NOMO-1 (cell line): ENCODE measurements at regions not wholly inside any gene's neighbourhood (a gene's known extent, or its start where the extent isn't known, plus 50 kb on each side); places are given as distances from the start of the nearest gene placed in this dataset.
"Not testable (repeated sequence)": the region's sequence is repeated elsewhere in the genome, so short reads cannot be mapped to it uniquely, and the experiment has no call there.

Source experiments
- DNase-seq, 2 experiments: peaks; one replicate each; lab custom pipeline; 2025; ENCODE audit not compliant: unreplicated experiment in 2 of 2; lab: John Stamatoyannopoulos, UW

DNA sequence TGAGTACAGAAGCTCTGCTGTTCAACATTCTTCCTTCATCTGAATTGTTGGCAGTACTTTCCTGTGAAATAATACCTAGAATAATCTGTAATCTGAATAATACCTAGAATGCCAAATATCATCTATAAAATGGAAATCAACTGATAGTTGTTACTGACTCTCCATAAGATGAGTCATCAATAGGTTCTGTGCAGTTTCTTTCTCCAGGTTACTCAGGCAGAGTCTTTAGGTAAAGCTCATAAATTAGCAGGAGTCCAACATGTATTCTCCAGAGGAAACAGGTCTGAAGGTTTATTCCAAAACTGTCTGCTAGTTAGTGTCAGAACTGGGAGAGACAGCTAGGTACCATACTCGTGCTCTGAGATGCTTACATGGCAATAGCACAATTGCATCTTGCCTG is 282.0 kb upstream of the MAP2 start:
- DNase-seq, result no peak

DNA sequence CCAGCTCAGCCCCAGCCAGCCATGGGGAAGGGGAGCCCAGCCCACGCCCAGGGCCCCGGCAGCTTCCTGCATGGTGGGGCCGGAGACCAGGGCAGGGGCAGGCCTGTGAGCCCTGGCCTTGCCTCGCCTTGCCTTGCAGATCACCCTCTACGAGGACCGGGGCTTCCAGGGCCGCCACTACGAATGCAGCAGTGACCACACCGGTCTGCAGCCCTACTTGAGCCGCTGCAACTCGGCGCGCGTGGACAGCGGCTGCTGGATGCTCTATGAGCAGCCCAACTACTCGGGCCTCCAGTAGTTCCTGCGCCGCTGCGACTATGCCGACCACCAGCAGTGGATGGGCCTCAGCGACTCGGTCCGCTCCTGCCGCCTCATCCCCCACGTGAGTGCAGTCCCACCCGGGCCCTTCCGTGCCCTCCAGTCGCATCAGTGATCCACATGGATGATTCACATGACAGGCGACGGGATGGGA is 278.6 kb upstream of the MAP2 start:
- not testable (repeated sequence) for DNase-seq

DNA sequence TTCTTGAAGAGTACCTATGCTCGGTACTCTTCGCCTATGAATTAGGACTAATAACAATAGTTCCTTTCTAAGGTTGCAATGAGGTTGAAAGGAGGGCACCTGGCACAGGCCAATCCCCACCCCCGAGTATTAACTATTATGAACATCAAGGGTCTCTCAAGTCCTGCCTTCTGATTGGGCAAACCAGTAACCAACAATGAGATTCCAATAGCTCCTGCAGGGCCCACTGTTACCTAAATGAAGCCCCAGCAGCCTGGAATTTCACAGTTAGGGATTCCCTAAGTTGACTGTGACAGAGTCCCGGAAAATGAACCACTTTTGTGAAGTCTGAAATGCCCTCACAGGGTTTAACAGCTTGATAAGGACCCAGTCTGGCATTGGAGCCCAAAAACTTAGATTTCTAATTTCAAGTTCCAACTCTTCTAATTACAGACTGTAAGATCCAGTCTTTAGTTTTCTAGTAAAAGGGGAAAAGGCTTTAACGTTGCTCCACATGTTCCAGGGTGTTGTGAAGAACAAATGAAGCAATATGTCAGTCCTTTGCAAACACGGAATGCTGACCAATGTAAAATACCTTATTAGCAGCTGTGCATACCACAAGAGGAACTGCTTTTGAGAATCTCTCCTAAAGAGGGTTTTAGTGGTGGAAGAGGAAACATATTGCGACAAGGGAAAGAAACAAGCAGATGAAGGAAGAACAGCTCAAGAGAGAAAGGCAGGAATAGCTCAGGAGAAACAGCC is 277.7 kb upstream of the MAP2 start:
- peak; percentile 25 to 69 for DNase-seq

DNA sequence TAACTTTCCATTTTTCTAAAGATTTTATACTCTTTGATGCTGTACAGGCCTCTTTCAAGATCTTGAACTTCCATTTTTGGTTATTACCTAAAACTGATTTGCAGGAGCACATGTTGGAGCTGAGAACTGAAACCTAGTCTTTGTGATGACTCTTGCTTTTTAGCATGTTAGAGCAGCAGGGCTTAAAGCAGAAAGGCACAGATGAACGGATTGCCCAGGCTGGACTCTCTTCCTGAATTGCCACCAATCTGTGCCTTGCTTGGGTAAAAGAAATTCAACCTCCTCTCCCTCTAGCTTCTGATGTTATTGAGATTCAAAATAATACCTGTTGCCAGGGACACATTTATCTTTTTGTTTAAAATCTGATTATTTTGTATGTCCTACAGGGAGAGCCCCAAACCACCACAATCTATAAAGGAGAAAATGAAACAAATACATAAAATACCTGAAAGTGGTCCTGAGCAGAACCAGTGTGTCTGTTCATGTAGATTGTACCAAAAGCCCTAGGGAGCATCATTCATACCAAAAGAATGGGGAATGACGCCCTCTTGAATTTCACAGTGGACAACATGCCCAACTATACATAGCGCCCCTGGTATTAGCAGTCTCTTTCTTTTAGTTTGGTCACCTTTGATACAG is 277.0 kb upstream of the MAP2 start:
- peak in 1 of 2 experiments; percentile 38 for DNase-seq

DNA sequence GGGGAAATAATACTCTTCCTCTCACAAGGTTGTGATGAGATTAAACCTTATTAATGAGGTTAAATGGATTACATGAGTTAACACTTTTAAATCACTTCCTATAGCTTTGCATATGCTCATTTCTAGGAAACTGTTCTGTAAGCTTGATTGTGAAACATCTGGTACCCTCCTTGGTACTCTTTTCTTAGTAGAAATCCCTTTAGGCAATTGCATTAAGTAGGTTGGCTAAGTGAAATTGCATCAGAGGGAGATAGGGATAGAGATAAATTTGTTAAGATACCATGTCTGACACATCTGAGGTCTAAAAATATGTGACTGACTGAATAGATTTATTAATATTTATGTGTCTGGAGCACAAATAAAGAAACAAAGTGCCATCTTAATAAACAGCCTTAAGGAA is 275.9 kb upstream of the MAP2 start:
- DNase-seq, result peak in 1 of 2 experiments; percentile 11

DNA sequence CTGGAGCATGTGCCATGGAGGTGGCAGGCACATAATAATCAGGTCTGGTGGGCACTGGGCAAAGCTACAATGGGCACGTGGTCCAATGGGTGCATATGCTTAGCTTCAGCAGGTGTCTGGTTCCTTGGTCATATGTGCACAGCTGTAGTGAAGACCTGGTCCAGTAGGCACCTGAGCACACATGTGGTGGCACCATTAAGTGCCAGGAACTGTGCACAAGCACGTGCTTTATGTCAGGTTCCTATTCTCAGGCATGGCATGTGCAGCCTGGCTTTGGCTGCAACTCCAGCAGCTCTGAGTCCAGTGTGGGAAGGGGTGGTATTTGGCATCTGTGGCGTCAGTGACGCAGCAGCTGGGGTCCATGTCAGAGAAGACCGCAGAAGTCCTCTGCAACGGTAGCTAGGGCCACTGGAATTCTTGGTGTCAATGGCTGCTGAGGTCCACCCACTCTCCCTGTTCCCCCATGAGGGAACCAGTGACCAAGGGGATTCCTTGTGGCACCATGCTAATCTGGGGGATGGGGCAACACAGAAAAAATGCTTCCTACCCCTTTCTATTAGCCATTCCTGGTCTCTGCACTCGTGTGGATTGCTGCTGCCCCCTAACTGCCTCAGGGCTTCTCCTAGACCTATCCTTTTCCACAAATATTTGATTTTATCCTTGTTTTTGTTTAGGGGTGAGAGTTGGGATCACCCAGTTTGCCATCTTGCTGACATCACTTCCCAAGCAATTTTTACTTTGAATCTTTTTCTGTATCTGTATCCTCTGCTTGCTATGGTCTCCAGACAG is 262.9 kb upstream of the MAP2 start:
- DNase-seq, result no peak

DNA sequence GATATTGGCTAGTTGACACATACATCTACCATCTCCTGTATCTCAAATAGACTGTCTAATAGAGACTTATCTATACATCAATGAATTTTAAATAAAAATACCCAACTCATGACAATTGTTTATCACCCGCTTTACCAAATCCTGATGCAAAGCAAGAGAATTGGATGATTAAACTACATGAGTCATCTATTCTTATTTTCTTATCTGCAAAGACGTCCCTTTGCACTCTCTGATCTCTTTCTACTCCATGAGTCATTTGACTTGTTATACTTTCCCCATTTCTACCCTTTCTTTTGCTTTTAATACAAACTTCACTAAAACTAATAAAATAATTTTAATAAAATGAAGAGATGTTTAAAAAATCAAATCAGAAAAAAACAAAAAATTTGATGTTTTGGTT is 261.7 kb upstream of the MAP2 start:
- DNase-seq, result no peak

DNA sequence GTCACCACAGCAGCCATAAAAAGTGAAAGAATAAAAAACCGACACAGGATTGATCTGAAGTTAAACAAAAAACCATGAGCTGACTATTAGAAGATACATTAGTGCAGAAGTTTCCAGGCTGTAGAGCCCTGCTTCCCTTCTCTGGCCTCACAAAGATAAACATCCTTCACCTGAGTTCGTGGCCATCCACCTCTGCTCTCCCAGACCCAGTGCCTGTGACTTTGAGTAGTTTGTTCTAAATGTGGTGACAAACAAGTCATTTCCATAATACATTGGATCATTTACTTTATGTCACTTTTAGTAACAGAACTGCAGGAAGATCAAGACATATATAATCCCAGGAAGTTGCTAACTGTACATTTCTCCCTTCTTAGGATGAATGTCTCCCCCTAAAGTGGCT is 241.9 kb upstream of the MAP2 start:
- no peak for DNase-seq

DNA sequence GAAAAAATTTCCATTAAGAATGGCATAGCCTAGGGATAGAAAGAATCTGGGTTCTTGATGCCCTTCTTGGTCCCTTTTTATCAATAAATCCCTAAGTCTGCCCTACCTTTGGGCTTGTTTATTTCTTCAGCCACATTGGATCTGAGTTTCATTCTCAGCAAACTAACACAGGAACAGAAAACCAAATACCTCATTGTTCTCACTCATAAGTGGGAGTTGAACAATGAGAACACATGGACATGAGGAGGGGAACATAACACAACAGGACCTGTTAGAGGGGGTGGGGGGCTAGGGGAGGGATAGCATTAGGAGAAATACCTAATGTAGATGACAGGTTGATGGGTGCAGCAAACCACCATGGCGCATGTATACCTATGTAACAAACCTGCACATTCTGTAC is 237.0 kb upstream of the MAP2 start:
- DNase-seq, result not testable (repeated sequence)

DNA sequence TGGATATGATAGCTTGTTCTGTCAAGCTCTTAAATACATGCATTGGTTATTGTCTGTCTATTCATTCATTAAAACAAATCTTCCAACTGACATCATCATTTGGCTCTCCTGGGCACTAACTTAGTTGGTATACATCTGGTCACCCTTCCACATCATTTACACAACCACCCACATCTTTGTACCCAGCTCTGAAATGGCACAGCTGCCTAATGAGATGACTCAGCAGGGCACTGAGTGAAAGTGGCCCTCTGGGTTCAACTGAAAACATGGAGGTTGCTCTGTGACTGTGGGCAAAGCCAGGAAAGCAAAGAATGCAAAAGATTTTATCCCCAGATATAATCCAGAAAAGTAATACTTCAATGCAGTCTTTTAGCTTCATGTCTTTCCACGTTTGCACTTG is 234.0 kb upstream of the MAP2 start:
- DNase-seq, result no peak

DNA sequence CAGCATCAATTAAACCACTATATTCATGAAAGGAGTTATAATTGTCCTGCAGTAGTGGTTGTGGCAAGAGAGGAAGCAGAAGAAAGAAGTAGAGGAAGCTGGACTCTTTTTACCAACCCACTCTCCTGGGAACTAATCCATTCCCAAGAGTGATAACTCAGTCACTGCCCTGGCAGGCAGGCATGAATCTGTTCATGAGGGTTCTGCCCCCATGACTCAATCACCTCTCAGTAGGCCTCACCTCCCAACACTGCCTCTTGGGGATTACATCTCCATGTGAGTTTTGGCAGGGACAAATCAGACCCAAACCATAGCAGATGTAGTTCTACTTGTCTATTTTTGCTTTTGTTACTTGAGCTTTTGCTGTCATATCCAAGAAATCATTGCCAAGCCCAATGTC is 232.7 kb upstream of the MAP2 start:
- no peak for DNase-seq

DNA sequence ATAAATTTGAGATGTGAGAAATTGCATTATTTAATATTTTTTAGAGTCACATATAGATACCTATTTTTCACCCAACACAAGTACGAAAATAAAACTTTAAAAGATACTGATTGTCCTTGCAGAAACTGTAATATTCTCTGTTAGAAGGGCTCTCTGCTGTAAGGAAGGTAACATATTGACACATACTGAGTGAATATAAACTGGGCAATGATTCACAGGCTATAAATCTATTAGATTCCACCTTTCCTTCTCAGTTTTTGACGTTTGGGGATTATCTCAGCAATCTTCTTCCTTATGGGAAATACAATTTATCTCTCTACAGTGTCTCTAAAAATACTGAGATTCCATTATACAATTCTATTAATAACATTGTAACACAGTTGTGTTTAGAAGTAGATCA is 229.1 kb upstream of the MAP2 start:
- DNase-seq, result no peak

DNA sequence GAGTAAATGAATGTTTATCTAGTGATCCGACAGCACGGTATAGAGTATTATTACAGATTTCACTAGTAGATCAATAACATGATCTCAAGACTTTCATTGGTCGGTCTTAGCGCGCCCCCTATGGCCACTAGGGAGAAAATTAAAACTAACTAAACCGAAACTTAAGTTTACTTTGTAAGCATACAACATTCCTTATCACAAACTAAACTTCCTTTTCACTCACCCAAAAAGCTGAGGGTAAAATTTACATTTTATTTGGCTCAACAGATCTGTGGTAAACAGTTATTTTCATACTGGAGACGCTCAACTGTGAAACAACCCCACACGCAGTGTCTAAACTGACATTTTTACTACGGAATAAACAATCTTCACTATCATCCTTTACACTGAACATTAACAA is 215.6 kb upstream of the MAP2 start:
- peak; percentile 0 to 49 for DNase-seq

DNA sequence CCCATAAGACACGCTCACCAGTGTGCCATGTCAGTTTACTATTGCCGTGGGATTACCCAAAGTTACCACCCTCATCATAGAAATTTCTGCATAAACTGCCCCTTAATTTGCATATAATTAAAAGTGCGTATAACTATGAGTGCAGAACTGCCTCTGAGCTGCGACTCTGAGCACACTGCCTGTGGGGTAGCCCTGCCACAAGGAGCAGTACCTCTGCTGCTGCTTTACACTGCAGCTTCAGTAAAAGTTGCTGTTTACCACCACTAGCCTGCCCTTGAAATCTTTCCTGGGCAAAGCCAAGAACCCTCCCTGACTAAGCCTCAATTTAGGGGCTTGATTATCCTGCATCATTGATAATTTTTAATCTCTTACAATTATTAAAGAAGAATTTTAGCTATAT is 213.9 kb upstream of the MAP2 start:
- DNase-seq, result no peak

DNA sequence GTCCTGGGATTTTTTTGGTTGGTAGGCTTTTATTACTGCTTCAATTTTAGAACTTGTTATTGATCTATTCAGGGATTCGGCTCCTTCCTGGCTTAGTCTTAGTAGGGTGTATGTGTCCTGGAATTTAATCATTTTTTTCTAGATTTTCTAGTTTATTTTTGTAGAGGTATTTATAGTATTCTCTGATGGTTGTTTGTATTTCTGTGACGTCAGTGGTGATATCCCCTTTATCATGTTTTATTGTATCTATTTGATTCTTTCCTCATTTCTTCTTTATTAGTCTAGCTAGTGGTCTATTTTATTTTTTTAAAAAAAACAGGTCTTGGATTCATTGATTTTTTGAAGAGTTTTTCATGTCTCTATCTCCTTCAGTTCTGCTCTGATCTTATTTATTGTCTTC is 193.3 kb upstream of the MAP2 start:
- DNase-seq, result no peak

DNA sequence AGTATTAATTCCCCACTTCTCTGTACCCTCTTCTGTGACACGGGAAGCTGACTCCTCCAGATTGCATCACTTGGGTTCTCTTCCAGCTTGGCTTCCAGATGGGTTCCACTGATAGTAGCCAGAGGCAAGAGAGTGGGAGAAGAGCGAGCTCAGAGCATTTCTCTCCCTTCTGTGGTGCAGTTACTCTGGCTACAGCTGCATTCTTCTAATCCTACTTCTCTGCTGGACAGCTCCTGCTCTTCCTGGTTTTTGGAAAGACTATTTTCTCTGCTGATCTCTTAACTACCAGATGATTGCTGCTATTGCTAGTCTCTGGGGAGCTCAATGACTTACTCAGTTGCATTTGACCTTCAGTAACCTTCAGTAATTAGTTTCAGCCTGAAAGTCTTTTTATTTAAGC is 187.5 kb upstream of the MAP2 start:
- no peak for DNase-seq

DNA sequence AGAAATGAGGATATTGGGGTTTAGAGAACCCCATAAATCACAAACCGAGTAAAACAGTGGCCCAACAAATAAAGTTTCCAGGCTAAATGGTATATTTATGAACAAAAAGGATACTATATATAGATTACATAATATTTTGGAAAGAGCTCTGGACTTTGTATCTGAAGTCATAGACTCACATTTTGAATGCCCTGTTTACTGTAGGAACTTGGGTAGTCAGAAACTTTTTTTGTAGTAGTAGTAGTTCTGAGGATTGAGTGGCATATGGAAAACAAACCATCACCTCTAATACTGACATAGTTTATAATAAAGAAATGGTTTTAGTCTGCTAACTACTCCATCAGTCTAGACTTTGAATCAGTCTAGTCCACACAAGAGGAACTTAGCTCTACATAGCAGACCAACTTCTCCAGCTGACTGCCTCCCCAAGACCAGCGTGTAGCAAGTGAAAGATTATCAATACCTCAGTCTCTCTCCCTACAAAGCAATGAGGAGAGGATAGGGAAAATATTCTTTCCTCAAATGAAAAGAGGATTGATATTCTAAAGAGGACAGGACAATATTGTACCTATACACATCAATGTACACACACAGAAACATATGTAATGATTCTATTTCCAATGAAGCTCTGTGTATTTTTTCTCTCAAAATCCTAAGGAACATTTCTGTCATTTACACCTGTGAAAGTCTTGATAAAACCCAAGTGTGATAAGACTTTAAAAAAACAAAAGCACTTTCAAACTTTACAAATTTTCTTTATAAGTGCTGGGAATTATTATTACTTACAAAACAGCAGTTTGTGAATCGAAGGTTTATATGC is 184.9 kb upstream of the MAP2 start:
- DNase-seq, result peak in 1 of 2 experiments; percentile 36

DNA sequence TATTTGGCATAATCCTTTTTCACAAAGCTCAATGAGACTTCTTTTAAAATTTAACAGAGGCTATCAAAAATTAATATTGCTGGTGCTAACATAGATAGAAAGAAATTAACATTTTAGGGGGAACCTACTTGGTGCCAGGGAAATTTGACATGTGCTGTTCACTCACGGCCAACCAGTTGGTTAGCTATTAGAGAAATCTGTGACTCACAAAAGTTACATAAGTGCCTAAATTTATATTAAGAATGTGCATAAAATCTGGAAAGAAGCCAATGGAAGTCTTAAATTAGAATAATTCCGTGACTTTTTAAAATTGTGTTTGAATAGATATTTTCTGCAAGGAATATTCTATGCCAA is 184.3 kb upstream of the MAP2 start:
- no peak for DNase-seq

DNA sequence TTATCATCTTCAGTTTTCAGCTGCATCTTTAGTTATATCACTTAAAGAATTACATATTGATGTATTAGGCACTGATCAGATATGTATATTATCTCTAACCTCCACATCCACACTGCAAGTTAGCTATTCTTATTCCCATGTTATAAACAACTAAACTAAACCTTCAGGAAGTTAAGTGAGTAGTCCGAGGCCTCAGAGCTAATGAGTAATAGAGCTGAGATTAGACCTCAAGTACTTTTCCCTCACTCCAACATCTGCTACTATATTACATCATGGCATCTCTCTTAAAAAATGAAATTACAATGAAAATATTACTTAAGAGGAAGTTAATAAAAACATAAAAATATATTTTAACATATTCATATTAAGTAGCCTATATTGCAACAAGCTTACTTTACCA is 183.6 kb upstream of the MAP2 start:
- no peak for DNase-seq

DNA sequence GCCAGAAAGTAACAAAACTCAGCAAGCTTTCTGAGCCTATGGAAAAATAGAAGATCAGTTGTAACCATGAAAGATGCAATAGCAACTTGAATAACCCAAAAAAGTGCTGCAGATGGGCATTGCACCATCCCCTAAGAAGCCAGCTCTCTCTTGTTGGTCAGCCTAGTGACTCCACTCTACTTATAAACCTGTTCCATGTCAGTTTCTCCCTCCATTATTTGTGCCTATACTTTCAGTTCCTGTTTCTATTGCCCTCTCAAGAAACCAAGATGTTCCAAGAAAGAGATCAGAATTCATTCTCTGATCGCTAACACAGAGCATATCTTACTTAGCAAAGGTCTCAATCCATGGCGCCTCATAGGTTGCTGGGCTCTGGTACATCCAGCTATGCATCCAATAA is 170.3 kb upstream of the MAP2 start:
- peak in 1 of 2 experiments; percentile 0 for DNase-seq

DNA sequence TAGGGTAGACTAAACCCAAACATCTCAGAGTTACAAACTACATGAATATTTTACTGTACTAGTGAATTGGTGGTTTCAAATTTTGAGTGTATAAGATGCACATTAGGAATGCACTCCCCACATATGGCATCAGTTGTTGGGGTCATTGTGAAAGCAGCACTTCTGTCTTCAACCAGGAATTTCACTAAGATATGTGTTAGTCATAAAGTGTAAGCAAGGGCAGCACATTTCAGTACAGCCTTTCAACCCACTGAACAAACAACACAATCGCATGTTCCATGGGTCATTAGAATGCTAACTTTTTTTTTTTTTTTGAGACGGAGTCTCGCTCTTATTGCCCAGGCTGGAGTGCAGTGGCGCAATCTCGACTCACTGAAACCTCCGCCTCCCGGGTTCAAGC is 164.1 kb upstream of the MAP2 start:
- DNase-seq, result no peak
